ENCODE measurements at regions not wholly inside any gene's neighbourhood (a gene's known extent, or its start where the extent isn't known, plus 50 kb on each side); places are given as distances from the start of the nearest gene placed in this dataset.

DNA sequence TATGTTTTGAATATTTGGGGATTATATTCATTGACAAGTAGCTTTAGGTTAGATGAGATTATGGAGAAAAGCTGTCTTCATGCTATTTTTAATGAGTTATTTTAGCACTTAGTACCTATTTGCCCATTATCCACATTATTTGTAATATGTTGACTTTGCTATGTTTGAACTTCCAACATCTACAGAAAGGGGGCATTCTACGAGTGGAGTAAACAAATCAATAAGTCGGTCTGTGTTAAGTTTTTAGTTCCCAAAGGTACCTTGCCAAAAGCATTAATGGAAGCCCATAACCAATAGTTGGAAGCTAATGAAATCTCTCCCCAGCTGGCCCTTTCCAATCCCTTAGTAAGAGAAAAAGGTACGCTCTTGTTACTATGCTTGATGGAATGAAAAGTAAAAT lies 250.0 kb upstream of the E2F7 start:
- TF ChIP-seq, protein P1, sequence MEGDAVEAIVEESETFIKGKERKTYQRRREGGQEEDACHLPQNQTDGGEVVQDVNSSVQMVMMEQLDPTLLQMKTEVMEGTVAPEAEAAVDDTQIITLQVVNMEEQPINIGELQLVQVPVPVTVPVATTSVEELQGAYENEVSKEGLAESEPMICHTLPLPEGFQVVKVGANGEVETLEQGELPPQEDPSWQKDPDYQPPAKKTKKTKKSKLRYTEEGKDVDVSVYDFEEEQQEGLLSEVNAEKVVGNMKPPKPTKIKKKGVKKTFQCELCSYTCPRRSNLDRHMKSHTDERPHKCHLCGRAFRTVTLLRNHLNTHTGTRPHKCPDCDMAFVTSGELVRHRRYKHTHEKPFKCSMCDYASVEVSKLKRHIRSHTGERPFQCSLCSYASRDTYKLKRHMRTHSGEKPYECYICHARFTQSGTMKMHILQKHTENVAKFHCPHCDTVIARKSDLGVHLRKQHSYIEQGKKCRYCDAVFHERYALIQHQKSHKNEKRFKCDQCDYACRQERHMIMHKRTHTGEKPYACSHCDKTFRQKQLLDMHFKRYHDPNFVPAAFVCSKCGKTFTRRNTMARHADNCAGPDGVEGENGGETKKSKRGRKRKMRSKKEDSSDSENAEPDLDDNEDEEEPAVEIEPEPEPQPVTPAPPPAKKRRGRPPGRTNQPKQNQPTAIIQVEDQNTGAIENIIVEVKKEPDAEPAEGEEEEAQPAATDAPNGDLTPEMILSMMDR (IDR thresholded peaks at IDR 0.05; ENCODE audit: extremely low read depth, insufficient read depth, missing control alignments), result no peak
- no peak for DNase-seq (ENCODE audit: low spot score)
- in situ Hi-C loops (cut with MboI; ENCODE audit: low pct_unique_long_range_greater_than_20kb, low sequenced_read_pairs, unreplicated experiment), result no loop called here

DNA sequence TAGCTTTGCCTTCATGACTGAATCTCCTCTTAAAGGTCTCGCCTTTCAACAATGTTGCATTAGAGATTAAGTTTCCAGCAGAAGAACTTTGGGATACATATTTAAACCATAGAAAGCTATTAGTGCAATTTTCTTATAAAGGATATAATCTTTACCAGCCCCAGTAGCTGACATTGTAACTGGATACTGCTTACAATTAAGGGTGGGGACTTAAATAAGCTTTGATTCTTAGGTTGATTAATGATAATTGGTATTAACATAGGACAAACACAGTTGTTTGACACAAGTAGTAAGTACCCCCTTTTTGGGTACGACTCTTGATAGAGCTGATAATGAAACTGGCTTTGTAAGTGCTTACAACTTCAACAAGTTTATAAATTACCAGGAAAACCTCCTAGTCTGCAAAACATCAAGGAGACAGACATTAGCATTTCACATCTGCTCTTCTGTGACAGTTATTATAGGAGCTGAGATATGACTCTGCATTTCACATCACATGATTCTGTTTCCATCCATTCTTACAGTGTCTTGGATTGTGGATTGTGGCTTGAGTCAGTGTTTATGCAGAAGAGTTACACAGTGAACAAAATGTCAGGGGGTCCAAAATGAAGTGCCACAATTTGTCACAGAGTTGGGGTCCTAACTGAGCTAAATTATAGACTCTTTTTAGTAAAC lies 249.1 kb upstream of the E2F7 start:
- in situ Hi-C loops (cut with MboI; ENCODE audit: low pct_unique_long_range_greater_than_20kb, low sequenced_read_pairs, unreplicated experiment), result no loop called here
- no peak for DNase-seq (ENCODE audit: low spot score)
- TF ChIP-seq, protein P1 (IDR thresholded peaks at IDR 0.05; ENCODE audit: extremely low read depth, insufficient read depth, missing control alignments), result no peak

DNA sequence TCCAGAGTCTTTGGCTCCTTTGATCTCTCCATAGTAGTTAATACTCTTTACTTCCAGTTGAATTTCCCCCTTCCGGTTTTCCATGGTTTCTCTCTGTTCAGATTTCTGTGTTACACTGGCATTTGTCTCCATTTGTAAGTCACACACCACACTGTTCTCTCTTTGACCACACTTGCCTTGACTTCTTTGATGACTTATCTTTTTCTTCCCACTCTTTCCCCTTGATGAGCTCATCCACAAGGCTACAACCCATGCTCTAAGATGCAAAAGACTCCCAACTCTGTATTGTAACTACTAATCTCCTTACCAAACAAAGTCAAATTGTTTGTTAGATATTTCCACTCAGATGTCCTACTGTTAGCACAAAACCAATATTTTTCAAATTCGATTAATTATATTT lies 242.7 kb upstream of the E2F7 start:
- no peak for DNase-seq (ENCODE audit: low spot score)
- in situ Hi-C loops (cut with MboI; ENCODE audit: low pct_unique_long_range_greater_than_20kb, low sequenced_read_pairs, unreplicated experiment), result no loop called here
- TF ChIP-seq, protein P1 (IDR thresholded peaks at IDR 0.05; ENCODE audit: extremely low read depth, insufficient read depth, missing control alignments), result no peak

DNA sequence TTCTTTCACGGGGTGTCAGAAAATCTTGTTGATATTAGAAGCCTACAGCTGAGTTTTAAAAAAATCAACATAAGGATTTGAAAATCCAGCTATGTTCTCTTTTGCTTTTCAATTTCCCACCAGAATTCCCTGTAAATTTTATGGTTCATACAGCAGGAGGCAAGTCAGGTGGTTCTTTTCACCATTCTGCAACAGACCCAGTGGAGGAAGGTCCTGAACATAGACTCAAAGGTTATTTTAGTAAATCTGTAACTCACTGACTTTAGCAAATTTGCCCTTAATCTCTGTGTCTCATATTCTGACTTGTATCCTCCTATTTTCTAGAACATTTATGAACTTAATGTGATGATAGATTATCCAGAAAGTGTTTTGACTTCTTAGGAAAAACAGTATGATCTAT lies 235.4 kb upstream of the E2F7 start:
- in situ Hi-C loops (cut with MboI; ENCODE audit: low pct_unique_long_range_greater_than_20kb, low sequenced_read_pairs, unreplicated experiment), result no loop called here
- DNase-seq (ENCODE audit: low spot score), result no peak
- TF ChIP-seq, protein P1 (IDR thresholded peaks at IDR 0.05; ENCODE audit: extremely low read depth, insufficient read depth, missing control alignments), result no peak

DNA sequence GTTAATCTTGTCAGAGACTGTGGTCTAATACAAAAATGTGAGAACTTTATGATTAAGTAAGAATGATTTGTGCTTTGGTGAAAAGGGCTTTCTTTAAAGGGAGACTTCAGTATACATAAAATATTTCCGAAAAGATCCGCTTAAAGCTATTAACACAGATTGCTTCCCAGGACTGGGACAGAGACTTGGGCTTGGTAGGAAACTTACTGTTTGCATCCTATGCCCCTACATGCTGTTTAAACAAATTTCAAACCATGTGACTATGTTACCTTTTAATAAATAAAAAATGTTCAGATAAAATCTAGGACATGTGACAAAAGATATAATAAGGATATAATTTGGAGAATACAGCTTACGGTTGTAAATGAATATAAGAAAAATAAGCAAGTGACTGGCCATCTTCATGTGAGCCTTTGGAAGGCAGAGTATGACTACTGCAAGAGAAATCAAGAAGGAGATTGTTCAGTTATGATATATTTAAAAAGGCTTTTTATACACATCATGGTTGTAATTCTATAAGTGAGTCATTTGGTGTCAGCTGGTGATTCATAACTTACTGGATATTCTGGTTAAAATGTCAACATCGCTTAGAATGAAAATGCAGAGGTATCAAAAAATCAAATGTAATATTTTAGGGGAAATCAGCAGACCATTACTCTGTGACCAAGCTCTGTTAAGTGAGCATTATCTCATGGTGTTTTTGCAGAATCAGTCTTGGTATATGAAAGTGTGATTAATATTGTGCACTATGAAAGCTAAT lies 234.7 kb upstream of the E2F7 start:
- TF ChIP-seq, protein P1 (IDR thresholded peaks at IDR 0.05; ENCODE audit: extremely low read depth, insufficient read depth, missing control alignments), result no peak
- DNase-seq (ENCODE audit: low spot score), result no peak
- in situ Hi-C loops (cut with MboI; ENCODE audit: low pct_unique_long_range_greater_than_20kb, low sequenced_read_pairs, unreplicated experiment), result no loop called here

DNA sequence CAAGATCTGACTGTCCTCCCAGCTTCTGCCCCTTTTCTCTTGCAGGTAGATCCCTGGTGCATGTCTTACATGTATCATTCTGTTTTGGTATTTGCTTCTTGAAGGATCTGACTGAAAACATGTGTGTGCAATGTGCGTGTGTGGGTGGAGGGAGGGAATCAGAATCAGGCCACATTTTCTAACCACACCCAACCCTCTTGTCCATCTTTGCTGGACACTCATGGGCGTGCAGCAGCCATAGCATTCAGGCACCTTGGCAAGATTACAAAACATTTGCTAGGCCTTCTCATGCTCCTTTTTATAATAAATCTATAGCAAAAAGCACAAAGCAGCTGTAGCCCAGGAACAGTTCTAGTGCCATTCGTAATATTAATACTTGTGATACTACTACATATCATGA lies 233.6 kb upstream of the E2F7 start:
- no peak for DNase-seq (ENCODE audit: low spot score)
- TF ChIP-seq, protein P1 (IDR thresholded peaks at IDR 0.05; ENCODE audit: extremely low read depth, insufficient read depth, missing control alignments), result no peak
- in situ Hi-C loops (cut with MboI; ENCODE audit: low pct_unique_long_range_greater_than_20kb, low sequenced_read_pairs, unreplicated experiment), result no loop called here
